Panc1 (cell line): ENCODE measurements at regions not wholly inside any gene's neighbourhood (a gene's known extent, or its start where the extent isn't known, plus 50 kb on each side); places are given as distances from the start of the nearest gene placed in this dataset.

ENCODE experiments used
- ATAC-seq: fragments of 200-7000 bp; cut with Tn5 transposase; 2 replicates; pipeline ENCODE4 v1.9.1; 2020; ENCODE audit warnings: mild to moderate bottlenecking, moderate library complexity
- BruUV-seq: library from RNA; stranded (reverse); fragments of 400-500 nt; replicated peaks from 2 replicates; lab custom pipeline; 2021; lab: Mats Ljungman, UMichigan
- CTCF ChIA-PET: fragments of 300-600 bp; sonication (Branson Sonifier 250); formaldehyde crosslinking; loops from one replicate; lab custom pipeline; 2022; ENCODE audit warnings: antibody characterized with exemption; lab: Charles Lee
- POLR2A ChIA-PET: fragments of 300-600 bp; sonication (Branson Sonifier 250); formaldehyde crosslinking; loops from one replicate; lab custom pipeline; 2022; ENCODE audit warnings: antibody characterized with exemption; lab: Charles Lee
- DNase-seq: peaks from one replicate; pipeline ENCODE4 v3.0.0-alpha.2; 2010; ENCODE audit warnings: low read depth, low spot score
- H3K27ac ChIP-seq: 2 replicates; pipeline ENCODE4 v1.5.1; 2011; ENCODE audit warnings: mild to moderate bottlenecking, low read length, inconsistent platforms
- H3K27me3 ChIP-seq: fragments of 200-500 bp; sonication (Bioruptor generic); 2 replicates; pipeline ENCODE4 v1.6.0; 2014; ENCODE audit warnings: low read length, inconsistent platforms; ENCODE audit not compliant: control insufficient read depth, insufficient read depth
- H3K36me3 ChIP-seq: fragments of 200-500 bp; sonication (Bioruptor generic); 2 replicates; pipeline ENCODE4 v1.5.1; 2014; ENCODE audit warnings: inconsistent platforms, mild to moderate bottlenecking, low read length, moderate library complexity; ENCODE audit not compliant: control insufficient read depth, insufficient read depth
- H3K4me1 ChIP-seq: 2 replicates; pipeline ENCODE4 v1.5.1; 2011; ENCODE audit warnings: inconsistent platforms, mild to moderate bottlenecking, low read length, moderate library complexity; ENCODE audit not compliant: control insufficient read depth, insufficient read depth
- H3K4me3 ChIP-seq, 2 experiments: 2 replicates each; pipeline ENCODE4 v1.5.1; 2011 to 2012; ENCODE audit warnings: low read depth in 2 of 2, low read length in 2 of 2, mild to moderate bottlenecking in 2 of 2, inconsistent platforms in 1 of 2, moderate library complexity in 1 of 2
- H3K9me3 ChIP-seq: fragments of 200-500 bp; sonication (Bioruptor generic); 2 replicates; pipeline ENCODE4 v1.5.1; 2014; ENCODE audit warnings: low read depth, mild to moderate bottlenecking, inconsistent platforms, low read length, moderate library complexity; ENCODE audit not compliant: control insufficient read depth, insufficient read depth
- CTCF ChIP-seq: fragments of 450-650 bp; IDR thresholded peaks from 2 replicates; pipeline ENCODE4 v1.5.1; 2017; ENCODE audit warnings: mild to moderate bottlenecking
- POLR2AphosphoS5 ChIP-seq: IDR thresholded peaks from 2 replicates; pipeline ENCODE4 v1.6.1; 2012; ENCODE audit warnings: mild to moderate bottlenecking, low read depth, low read length, moderate library complexity
- REST ChIP-seq, 2 experiments: IDR thresholded peaks; 2 replicates each; pipeline ENCODE4 v1.6.1; 2011 to 2012; ENCODE audit warnings: low read depth in 2 of 2, control low read depth in 1 of 2, low read length in 1 of 2, mild to moderate bottlenecking in 1 of 2, moderate library complexity in 1 of 2; ENCODE audit not compliant: insufficient read depth in 1 of 2
- SIN3A ChIP-seq: IDR thresholded peaks from 2 replicates; pipeline ENCODE4 v1.6.1; 2012; ENCODE audit warnings: low read depth, mild to moderate bottlenecking, low read length, moderate library complexity, borderline replicate concordance; ENCODE audit not compliant: insufficient read depth
- TCF7L2 ChIP-seq: IDR thresholded peaks from 2 replicates; pipeline ENCODE4 v1.6.1; 2011; ENCODE audit warnings: mild to moderate bottlenecking, low read depth, low read length, inconsistent platforms
- in situ Hi-C: cut with HindIII; loops from 2 replicates; pipeline ENCODE4 v1.10.0; 2016; ENCODE audit warnings: low sequenced_read_pairs, low pct_unique_long_range_greater_than_20kb
- intact Hi-C: fragments of 100-400 bp; cut with micrococcal nuclease; formaldehyde crosslinking; loops from one replicate; pipeline ENCODE4 v1.10.0; 2022; ENCODE audit not compliant: unreplicated experiment

GRCh38 chr20:40120827-40121226 lies 568.2 kb downstream of the MAFB start:
- Histone ChIP-seq H3K27ac (no peak overlapping the region), H3K4me3 (no peak overlapping the region), H3K4me1 (no peaks in the 10 kb centered on the region), H3K9me3 (no peaks in the 10 kb centered on the region), H3K27me3 (no peaks in the 10 kb centered on the region), H3K36me3 (no peaks in the 10 kb centered on the region)
- in situ Hi-C loops: no loop called here
- no peak for DNase-seq
- ChIA-PET POLR2A (no interaction called here), CTCF (no interaction called here)
- ATAC-seq: no peak
- no TSS peak for BruUV-seq
- TF ChIP-seq CTCF: no peak
- TF ChIP-seq REST (IDR thresholded peaks at IDR 0.05; ENCODE audit: insufficient read depth in 1 of 2, low read depth in 2 of 2, low read length in 1 of 2): no peak
- no peak for TF ChIP-seq SIN3A
- no peak for TF ChIP-seq POLR2AphosphoS5
- no peak for TF ChIP-seq TCF7L2
- intact Hi-C loops: no loop called here

GRCh38 chr20:40111282-40111681 lies 577.8 kb downstream of the MAFB start:
- CTCF ChIA-PET: no interaction called here
- DNase-seq (no peak), ATAC-seq (no peak)
- Histone ChIP-seq H3K9me3 (no peaks in the 10 kb centered on the region), H3K27ac (no peak overlapping the region), H3K4me3 (no peak overlapping the region), H3K36me3 (no peaks in the 10 kb centered on the region), H3K4me1 (no peaks in the 10 kb centered on the region; the same call in 1 of the 2 replicates), H3K27me3 (no peaks in the 10 kb centered on the region)
- in situ Hi-C loops (no loop called here), intact Hi-C loops (no loop called here)
- POLR2A ChIA-PET: no interaction called here
- no peak for TF ChIP-seq REST (IDR thresholded peaks at IDR 0.05; ENCODE audit: insufficient read depth in 1 of 2, low read depth in 2 of 2, low read length in 1 of 2)
- no peak for TF ChIP-seq CTCF
- no peak for TF ChIP-seq TCF7L2
- no peak for TF ChIP-seq SIN3A
- BruUV-seq: no TSS peak
